ENCODE measurements at regions not wholly inside any gene's neighbourhood (a gene's known extent, or its start where the extent isn't known, plus 50 kb on each side); places are given as distances from the start of the nearest gene placed in this dataset.
A peak's percentile ranks its signal among the peaks of the same experiment; 100 is the strongest.

DNA sequence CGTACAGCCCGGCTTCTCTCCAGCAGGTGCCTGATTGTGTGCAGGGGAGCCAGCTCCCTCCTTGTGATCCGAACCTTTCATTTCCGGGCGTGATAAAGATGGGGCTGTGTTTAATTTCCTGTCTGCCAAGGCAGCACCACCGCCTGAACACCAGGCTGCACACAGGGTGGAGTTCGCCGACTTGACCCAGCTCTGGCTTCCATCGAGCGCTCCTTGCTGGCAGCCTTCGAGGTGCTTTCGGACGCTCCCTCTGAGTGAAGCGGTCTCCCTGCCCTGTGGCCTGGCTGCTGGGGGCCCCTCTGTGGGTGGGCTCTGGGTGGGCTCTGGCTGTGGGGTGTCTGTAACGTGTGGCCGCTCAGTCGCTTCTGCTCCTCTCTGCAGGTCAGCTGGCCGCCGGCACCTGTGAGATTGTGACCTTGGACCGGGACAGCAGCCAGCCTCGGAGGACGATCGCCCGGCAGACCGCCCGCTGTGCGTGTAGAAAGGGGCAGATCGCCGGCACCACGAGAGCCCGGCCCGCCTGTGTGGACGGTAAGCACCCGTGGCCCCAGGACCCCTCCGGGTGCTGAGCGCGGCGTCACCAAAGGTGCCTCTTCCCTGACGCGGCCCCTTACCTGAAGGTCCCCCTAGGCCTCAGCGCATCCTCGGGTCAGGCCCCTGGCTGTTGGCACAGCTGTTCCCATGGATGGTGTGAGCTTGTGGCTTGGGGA lies 1181.3 kb downstream of the BRD1 start:
- DNase-seq: no peak

DNA sequence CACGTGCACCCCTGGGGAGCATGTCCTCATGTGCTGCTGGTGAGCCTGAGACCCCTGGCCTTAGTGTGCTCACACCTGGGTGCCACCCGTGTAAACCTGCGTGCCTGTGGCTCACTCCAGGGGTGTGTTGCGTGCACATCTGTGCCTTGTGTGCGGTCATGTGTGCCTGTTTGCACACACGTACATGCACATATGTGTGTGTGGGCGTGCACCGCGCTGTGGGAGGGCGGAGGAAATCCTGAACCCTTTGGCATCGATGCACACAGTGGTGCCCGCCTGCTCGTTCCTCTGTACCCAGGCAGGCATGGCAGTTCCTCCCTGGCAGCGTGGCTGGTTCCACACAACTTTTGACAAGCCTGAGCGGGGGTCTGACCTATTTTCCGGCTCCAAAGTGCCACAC lies 1181.9 kb downstream of the BRD1 start:
- no peak for DNase-seq

DNA sequence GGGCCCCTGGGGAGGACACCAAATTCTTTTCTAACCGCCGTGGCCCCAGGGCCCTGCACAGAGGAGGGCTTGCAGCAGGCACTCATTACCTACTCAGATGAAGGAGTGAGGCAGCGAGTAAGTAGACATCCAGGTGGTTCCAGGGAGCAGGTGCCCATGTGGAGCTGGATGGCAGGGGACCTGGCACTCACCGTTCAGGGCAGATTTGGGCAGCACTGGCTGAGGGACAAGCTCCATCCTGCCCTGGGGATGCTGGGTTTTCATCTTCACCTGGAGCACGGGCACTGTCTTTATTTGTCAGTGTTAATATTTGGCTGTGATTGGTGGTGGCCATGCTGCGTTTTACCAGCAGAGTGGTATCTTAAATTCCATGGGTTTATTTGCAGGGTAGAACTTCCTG lies 1182.7 kb downstream of the BRD1 start:
- no peak for DNase-seq

DNA sequence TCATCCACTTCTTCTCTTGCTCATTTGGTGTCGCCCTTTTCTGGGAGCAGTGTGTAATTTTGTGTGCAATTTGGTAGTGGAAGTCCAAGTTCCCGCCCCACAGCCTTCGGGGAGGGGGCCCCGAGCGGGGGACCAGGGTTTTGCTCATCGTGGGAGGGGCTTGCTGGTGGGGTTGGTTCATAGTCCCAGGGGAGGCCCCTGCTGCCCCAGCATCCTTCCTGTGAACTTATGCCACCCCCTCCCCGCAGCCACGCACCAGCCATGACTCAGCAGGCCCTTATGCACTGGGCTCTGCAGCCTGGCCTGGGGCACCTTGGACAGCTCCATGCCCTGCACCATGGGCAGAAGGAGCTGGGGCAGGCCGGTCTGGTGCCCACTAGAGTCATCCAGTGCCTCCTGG lies 1183.6 kb downstream of the BRD1 start:
- no peak for DNase-seq

DNA sequence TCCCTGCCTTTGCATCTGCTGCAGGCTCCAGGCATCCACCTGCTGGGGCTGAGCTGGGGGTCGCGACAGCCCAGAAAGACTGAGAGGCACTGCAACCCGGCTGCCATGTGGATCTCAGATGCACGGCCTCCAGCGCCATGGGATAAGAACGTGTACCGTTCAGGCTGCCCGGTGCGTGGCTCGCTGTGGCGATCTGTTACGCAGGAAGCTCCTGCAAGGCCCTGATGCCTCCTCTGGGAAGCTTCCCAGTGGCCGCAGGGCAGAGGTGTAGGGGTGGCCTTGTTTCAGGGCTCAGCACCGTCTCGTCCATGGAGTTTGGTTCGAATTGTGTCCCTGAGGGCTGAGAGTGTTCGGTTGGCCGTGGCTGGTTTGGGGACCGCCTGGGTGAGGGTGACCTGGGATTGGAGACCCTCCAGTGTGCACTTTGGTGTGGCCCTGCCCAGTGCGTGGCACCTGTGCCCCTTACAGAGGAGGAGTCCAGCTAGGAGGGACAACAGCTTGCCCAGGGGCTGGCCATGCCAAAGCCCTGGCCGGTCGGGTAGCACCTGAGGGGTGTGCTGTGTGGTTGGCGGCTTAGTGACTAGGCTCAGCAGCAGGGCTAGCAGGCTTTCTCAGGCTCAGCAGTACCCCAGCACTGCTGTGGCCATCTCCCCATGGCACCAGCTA lies 1184.5 kb downstream of the BRD1 start:
- no peak for DNase-seq

DNA sequence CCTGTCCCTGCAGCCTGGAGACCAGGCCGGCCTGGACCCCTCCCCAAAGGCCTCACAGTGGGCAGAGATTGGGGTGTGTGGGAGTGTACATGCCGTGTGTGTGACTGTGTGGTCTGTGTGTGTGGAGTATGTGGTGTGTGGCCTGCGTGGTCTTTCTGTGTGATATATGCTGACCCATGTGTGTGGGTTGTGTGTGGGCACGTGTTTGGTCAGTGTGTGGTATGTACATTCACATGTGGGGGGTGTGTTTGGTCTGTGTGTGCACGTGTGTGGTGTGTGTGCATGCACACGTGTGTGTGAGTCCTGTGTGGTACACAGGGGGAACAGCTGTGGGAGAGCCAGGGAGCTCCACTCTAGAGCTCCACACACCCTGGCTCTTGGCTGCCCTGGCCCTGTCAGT lies 1185.1 kb downstream of the BRD1 start:
- no peak for DNase-seq

DNA sequence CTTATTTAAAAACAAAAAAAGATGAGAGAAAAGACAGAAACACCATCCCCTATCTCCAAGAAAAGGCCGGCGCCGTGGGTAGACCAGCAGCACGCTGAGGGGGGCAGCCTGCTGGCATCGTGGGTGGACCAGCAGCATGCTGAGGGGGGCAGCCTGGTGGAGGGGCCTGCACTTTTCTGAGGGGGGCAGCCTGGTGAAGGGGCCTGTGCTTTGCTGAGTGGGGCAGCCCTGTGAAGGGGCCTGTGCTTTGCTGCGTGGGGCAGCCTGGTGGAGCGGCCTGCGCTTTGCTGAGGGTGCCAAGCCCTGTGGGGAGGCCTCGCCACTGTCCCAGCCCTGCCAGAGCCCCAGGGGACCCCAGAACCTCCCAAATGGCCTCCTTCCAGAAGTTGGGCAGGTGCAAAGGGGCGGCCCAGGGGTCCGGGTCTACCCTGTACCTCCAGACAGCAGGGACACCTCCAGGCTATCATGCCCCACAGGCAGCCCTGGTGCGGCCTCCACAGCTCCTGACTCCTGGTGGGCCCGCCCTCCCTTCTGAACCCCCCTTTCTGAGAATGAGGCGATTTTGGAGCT lies 1185.7 kb downstream of the BRD1 start:
- no peak for DNase-seq

DNA sequence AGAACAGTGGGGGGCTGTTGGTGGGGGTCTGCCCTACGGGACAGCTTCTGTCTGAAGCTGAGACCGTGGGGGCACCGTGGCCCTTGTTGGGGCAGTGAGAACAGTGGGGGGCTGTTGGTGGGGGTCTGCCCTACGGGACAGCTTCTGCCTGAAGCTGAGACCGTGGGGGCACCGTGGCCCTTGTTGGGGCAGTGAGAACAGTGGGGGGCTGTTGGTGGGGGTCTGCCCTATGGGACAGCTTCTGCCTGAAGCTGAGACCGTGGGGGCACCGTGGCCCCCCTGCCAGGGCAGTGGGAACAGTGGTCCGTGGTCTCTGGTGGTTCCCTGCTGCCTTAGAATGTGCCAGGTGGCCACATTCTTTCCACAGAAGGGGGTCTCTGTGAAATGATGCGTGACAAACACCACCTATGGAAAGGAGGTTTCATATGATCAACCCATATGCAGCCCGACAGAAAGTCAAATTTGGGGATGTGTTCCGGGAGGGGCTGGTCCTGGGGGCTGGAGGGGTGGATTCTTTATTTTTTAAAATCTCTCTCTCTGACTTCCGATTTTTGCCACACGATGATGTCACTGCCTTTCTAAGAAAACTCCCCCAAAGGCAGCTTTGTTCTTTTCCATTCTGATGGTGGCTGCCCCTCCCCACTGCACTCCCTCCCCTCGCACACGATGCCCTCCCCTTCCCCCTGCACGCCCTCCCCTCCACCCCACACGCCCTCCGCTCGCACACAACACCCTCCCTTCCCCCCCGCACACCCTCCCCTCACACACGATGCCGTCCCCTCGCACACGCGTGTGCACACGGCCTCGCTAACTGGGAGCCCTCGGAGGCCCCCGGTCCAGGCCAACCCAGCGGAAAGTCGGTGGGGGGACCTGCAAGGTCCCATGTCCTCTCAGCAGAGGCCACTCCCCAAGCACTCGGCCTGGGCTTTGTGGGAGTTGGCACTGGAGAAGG lies 1186.5 kb downstream of the BRD1 start:
- no peak for DNase-seq

DNA sequence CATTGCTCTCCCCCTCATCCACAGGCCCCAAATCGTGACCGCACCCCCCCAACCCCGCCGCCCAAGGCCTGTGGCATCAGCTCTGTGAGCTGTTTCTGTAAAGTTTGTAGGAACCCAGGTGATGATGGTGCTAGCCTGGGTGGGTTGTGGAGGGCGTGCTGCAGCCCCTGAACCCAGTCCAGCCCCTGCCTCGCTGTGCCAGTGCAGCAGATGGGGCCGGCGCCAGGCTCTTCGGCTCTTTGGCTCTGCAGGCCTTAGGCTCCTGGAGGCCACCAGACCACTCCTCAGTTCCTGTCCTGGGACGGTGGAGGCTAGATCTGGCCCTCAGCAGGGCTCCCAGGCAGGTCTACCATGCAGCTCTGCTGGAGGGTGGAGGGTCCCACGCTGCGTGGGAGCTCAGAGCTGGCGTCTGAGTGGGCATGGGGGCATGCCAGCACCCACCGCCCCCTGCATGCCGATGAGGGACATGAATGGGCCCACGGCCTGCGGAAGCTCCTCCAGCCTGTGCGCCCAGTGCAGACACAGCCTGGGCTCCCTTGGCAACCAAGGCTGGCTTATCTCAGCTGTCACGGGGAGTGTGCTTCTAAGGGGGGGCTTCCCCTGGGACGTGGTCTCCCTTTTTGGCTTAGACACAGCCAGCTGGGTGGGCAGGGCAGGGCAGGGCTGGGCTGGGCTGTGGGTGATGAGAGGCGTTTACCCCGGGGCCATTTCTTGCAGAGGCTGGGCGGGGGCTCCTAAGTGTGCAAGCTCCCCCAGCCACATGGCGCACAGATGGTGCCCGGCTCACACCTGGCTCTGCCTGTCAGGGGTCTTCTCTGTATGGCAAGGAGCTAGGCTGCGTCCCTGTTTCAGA lies 1187.6 kb downstream of the BRD1 start:
- DNase-seq: peak in 1 of 2 experiments; percentile 39

DNA sequence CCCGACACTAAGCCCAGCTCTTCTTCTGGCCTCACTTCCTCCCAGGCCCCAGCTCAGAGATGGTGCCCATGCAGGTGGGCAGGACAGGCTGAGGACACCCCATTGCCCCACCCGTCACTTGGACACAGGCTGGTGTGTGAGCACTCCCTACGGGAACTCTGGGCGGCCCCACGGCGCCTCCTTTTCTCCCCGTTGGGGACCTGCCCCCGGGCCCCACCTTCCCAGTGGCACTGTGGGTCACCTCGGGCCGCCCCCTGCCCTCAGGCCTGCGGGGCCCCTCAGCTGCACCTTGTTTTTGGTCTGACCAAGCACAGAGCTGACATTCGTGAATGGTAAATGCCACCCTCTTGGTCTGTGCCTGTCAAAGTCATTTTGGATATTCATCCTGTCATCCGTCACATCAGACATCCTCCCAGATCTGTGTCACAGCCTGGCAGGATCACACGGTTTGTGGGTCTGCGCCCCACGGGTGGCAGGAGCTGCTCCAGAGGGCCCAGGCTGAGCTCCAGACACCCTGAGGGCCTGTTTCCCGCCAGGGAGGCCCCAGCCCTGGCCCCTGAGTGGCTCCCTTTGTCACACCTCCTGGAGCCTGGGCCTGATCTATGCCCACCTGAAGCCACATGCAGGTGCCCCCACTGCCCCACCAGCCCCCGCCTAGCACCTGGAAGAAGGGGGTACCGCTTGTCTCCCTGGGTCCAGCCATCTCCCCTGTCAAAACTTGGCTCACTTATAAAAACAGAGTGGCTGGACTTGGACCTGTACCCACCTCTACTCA lies 1188.5 kb downstream of the BRD1 start:
- no peak for DNase-seq

DNA sequence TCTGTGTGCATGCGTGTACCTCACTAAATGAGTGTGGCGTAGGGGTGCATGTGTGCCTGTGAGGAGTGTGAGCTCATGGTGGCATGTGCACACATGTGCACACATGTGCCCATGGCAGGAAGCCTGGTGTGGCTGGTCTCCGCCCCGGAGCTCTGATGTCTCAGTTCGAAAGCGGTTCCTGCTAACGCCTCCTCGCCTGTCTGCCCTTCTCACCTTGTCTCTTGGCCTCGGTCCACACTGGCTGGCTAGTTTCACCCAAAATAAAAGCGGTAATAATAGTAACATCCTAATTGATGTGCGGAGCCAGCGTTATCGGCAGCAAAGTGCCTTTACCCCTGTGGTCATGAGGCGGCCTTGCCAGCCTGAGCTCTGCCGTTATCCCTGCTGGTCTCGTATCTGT lies 1190.4 kb downstream of the BRD1 start:
- DNase-seq: no peak

DNA sequence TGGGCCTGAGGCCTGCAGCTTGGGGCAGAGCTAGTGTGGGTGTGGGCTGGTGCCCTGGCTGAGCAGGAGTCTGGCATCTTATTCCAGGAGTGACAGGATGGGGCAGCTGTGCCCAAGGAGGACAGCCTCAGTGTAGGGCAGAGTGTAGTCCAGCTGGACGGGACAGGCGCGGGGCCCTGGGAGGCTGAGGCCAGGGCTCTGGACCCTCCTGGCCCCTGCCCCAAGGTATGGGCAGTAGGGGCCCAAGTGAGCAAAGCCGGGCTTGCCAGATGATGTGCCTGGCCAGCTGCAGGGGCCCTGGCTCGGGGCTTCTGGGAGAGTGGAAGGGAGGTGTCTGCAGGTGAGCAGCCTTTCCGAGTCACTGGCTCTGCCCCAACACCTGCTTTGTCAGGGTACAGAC lies 1190.9 kb downstream of the BRD1 start:
- no peak for DNase-seq

DNA sequence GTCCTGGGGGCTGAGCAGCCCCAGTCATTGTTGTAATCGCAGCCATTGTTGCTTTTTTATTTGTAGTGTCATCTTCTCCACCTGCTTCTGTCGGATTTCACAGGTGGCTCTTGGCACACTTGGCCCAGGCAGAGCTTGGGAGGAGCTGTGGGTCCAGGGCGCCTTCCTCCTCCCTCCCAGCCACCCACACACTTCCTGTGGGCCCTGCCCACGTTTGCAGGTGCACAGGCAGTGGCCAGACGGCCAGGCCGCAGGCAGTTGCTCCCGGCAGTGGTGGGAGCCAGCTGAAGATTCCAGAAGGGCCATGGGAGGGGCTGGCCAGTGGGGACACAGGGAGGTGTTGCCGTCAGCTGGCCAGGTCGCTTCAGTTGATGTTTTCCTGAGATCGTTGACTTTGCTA lies 1191.9 kb downstream of the BRD1 start:
- no peak for DNase-seq

DNA sequence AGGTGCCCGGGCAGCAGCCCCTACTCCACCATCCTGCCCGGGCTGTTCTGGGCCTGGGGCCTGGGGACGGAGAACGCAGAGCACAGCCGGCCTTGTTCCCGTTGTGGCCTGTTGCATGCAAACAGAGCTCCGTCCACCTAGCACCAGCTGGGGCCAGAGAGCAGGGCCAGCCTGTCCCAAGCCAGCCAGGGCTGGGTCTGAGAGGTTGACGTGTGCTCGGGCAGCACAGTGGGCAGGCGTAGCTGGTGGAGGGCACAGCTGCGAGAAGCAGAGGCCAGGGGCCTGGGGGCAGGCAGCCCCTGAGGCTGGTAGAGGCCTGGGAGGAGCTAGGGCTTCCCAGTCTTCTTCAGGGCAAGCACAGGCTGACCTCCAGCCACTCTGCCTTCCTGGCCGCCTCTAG lies 1192.6 kb downstream of the BRD1 start:
- no peak for DNase-seq

DNA sequence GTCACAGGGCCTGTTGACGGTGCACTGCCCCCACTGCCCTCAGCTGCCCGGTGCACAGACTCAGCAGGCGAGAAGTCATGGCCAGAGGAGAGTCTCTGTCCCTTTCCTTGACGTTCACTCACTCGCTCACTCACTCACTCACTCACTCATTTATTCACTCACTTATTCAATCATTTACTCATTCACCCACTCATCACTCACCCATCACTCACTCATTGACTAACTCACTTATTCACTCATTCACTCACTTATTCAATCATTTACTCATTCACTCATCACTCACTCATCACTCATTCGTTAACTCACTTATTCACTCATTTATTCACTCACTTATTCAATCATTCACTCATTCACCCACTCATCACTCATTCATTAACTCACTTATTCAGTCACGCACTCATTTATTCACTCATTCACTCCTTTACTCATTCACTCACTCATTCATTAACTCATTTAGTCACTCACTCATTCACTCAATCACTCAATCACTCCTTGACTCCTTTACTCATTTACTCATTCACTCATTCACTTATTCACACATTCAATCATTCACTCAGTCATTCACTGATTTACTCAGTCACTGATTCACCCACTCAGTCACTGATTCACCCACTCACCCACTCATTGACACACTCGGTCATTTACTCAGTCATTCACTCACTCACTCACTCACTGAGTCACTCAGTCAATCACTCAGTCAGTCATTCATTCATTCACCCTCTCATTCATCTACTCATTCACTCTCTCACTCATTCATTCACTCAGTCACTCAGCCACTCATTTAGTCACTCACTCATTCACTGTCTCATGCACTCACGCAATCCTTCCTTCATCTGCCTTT lies 1193.5 kb downstream of the BRD1 start:
- DNase-seq: no peak

DNA sequence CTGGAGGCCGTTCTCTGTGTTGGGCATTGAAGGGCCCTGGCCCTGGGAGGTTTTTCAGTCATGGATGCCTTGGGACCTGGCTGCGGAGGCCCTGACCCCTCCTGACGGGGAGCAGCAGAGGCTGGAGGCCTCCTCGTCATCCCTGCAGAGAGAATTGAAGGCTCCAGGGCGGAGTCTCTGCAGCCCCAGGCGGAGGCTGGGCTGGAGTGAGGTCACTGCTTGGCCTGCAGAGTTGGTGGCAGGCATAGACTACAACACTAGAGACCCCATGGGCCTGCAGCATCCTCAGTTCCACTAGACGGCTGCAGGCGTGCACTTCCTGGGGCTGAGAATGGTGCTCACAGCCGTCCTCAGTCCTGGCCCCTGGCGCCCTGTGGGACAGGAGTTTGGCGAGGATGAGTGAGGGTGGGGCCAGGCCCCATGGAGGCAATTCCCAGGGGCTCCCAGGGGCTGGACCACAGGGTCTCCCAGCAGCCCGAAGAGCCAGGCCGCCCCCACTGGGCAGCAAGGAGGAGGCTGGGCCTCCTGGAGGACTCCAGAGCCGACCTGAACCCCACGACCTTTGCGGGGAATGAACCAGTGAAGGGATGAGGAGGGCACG lies 1194.9 kb downstream of the BRD1 start:
- DNase-seq: no peak

DNA sequence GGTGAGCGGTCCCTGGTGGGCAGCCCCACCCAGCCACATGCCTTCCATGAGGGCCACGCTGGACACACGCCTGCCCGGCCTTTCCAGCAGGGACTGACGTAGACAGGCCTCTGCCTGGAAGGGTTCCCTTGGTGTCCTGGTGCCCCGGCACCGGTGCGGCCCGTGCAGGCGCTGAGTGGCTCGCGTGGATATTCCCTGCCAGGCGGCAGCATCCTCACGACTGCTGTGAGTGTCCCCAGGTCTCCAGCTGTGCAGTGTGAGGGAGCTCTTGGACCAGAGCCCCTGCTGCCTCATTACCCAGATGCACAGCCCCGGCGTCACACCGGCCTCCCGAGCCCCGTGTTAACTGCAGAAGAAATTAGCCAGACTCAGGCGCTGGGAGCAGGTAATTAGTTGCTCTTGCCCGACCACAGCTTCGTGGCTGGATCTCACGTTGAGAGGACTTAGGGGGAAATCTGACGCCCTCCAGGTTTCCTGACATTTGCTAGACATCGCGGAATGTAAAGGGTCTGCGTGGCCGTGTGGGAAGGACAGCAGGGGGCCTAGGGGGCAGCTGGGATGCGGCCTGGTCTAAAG lies 1196.3 kb downstream of the BRD1 start:
- DNase-seq: no peak

DNA sequence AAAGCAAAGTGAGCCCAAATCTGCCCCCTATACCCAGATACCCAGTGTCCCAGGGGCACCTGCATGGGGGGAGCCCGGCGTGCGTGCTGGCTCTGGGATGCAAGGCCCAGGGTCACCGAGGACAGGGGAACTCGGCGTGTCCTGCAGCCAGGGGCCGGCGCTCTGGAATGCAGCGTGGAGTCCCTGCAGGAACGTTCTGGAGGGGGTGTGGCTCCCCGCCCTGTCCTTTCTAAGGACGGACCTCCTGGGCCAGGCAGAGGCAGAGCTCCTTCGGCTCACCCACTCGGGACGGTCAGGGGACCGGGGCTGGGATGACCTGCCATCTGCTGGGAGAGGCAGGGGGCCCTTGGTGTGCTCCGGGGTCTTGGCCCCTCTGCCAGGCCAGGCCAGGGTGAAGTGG lies 1196.8 kb downstream of the BRD1 start:
- no peak for DNase-seq

DNA sequence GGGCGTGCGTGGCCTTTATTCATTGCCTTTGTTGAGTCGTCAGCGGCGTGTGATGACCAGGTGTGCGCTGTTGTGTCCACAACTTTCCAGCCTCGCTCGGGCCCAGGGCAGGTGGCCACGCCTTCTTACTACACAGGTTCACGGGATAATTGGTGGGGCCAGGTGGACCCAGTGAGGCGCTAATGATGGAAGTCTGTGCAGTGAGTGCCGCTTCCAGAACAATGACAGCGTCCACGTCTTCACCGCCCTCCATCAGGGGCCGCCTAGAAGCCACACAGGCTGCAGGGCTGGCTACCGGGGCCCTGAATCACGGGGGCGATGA lies 1197.3 kb downstream of the BRD1 start:
- DNase-seq: no peak
